GDM1 (cell line): ENCODE measurements at regions not wholly inside any gene's neighbourhood (a gene's known extent, or its start where the extent isn't known, plus 50 kb on each side); places are given as distances from the start of the nearest gene placed in this dataset.

Experiments used
- DNase-seq: peaks from one replicate; lab custom pipeline; 2025; lab: John Stamatoyannopoulos, UW

DNA sequence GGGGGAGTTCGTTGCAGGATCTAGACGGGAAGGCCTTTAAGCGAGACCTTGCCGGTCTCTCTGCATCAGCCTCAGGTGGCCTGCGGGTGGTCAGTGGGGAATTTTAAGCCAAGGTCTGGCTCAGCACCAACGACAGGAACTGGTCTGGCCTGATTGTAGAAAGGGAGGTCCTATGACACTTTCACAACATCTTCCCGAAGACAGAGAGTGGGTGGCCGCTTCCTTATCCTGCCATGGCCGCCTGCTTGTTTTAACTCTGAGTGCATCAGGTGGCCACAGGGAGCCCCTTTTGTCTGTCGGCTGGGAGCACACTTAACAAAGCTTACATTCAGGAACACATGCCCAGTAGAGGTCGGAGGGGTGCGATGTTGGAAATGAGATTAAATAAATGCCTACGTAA is 363.7 kb upstream of the MYT1L start:
- DNase-seq: no peak

DNA sequence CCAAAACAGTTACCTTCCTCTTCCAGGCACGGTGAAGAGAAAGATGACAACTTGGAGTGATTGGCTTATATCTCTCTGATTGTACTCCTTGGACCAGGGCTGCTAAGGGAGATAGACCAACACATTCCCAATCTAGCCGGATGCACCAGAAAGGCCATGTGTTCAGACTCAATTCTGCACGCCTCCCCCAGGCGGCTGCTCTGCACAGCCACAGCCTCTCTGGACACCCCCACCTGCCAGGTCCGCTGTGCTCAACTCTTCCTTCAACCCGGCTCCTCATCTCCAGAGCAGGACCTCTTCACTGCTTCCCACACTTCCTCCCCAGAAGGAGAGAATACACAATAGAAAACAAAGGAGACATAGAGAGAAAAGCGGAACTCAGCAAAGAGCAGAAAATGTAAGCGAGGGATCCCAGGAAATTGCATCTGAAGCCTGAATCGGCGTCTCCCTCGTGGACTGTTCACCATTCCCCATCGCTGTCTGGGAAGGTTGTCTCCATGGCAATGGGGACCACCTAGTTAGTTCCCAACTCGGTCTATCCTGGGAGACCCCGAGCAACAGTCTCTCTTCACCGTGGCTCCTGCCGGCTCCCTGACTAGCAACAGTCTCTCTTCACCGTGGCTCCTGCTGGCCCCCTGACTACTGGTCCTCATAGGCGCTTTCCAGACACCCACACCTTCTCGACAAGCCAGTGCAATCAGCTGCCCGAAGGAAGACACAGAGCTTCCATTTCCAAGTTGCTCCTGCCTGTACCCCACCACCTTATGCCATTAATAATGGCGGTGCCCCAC is 361.7 kb upstream of the MYT1L start:
- DNase-seq: no peak

DNA sequence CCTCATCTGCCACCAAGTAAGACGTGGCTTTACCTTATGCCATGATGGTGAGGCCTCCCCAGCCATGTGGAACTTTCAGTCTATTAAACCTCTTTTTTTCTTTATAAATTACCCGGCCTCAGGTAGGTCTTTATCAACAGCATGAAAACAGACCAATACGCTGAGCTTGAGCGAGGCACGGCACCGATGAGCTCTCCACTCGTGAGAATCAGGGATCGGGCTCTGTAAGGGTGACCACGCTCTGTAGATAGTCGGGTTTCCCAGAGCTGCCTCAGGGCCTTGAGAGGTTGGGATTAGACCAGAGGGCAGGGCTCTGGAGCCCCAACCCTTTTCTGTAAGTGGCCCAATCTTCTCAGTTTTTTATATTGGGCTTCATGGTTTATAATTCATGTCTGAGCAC is 360.3 kb upstream of the MYT1L start:
- DNase-seq: no peak

DNA sequence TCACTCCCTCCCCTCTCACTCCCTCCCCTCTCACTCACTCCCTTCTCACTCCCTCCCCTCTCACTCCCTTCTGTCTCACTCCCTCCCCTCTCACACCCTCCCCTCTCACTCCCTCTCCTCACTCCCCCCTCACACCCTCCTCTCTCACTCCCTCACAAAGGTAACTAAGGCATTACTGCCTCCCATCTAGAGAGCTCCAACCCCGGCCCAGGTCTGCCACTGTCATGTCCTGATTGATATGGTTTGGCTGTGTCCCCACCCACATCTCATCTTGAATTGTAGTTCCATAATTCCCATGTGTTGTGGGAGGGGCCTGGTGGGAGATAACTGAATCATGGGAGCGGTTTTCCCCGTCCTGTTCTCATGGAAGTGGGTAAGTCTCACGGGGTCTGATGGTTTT is 359.9 kb upstream of the MYT1L start:
- no peak for DNase-seq

DNA sequence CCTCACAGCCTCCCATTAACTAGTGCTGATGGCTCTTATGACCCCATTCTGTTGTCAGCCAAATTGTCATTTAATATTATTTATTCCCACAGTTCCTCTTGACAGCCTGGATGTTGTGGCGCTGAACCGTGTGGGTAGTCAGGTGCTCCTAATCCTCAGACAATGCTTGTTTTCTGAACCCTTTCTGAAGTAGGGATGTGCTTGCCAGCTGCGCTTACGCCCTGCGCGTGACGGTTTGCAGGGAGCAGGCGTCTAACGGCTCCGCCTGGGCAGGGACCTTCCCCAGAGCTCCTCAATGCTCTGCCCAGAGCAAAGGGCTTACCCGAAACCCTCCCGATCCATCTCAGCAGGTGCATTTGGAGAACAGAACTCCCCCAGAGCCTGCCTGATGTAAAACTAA is 358.2 kb upstream of the MYT1L start:
- no peak for DNase-seq

DNA sequence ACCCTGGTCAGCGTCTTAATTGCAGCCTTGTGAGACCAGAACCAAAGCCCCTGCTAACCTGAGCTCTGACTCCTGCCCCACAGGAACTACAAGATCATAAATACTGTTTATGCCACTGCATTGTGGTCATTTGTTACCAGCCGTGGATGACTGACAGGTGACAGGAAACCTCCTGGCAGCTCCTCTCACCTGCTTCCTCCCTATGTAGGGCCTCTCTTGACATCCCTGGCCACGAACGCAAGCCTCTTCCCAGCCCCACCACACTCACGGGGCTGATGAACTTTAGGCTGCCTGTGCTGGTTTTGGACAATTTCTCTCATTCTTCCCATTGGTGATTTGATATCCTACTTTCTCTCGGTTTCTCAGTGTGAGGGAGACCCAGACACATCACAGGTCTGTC is 357.2 kb upstream of the MYT1L start:
- DNase-seq: no peak

DNA sequence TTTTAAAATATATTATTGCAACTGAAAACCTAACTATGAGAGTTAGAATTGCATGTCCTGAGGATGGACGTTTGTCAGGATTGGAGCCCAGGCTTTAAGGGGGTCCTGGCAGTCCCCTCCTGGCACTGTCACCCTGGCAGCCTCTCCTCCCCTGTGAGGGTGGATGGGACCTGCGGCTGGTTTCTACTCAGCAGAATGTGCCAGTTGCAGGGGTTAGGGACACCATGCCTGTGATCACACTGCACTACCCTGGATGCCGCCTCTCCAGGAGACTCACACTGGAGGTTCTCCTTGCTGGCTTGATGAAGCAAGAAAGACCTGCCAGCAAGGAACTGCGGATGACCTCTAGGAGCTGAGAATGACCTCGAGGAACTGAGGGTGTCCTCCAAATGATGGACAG is 356.7 kb upstream of the MYT1L start:
- no peak for DNase-seq

DNA sequence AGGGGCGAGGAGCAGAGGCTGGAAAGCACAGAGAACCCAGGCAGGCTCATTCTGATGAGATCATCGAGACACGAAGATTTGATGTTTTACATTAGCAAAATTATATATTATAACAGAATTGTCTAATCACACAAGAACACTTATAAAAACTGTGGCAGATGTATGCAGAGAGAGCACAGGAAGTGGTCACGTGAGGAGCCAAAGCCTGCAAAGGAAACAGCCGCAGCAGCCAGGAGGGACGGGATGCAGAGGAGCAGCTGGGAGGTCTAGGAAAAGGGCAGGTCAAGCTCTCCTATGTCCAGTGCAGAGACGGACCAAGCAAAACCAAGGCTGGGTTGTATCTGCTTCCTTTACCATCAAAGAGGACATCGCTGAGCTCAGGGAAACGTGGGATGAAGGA is 355.1 kb upstream of the MYT1L start:
- no peak for DNase-seq

DNA sequence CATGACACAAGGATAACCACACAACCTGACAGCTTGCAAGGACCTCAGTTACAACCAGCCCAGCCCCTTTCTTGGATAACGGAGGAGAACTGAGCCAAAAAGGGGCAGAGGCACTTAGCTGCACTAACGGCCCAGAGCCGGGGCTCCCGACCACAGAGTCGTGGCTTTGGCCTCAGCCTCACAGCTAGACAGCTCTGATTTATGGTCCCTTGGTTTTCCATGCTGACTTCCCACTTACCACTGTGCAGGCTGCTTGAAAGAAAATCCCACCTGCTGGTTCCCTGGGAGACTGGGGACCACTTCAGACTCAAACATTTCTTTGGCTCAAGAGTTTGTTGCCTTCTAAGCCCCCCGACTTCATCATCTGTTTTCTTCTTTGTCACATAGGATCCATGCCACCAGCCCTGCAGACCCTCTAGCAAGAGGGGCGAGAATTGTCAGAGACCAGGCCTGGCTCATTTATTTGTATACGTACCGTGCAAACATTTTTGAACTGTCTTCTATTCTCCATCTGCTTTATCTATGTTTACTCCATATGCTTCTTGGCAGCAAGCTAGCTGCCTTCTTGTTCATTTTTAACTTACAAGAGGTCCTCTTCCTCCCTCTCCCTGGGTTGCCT is 352.6 kb upstream of the MYT1L start:
- DNase-seq: peak; percentile 63

DNA sequence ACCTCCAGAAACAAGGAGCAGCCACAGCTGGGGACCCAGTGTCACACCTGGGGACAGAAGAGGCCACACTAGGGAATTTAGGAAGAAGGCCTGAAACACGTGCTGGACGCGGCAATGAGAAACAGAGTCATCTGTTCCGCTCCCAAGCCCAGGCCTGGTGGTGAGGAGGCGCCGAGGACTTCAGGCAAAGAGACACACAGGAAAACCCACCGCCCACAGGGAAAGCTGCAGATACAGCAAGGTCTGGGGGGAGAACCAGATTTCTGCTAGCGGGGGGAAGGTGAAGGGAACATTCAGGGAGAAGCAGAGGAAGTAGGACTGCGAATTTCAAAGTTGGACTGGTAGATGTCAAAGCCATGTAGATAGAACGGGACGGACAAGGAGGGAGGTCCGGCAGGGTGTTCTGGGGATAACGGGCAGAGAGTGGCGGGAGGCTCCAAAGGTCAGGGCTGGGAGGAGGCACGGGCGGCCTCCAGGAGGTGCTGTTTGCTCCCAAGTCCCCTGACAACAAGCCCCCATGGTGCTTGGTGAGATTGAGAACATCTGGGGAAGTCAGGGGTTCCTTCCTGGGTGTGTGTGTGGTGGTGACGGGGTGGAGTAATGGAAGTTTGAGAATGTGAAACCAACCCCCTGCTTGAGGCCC is 351.7 kb upstream of the MYT1L start:
- no peak for DNase-seq

DNA sequence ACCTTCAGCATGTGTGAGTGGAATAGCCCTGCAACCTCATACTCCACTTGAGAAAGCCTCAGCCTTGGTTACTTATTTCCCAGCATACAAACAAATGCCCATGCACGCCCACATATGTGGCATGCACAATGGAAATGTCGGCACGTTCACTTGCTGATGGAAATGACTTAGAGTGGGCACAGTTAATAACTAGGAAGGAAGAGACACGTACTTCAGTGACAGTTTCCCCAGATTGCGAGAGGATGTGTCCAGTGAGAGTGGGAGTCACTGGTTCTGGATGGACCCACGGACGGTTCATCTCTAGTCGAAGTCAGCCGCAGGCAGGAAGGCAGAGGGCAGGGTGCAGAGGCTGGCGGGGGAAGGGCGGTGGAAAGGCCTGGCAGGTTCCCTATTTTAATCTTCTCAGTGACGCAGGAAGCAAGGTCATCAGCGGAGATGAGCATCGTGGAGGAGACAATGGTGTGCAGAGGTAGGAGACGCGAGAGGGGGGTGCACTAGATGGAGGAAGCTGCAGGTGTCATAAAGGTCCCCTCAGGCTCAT is 350.7 kb upstream of the MYT1L start:
- DNase-seq: peak; percentile 34

DNA sequence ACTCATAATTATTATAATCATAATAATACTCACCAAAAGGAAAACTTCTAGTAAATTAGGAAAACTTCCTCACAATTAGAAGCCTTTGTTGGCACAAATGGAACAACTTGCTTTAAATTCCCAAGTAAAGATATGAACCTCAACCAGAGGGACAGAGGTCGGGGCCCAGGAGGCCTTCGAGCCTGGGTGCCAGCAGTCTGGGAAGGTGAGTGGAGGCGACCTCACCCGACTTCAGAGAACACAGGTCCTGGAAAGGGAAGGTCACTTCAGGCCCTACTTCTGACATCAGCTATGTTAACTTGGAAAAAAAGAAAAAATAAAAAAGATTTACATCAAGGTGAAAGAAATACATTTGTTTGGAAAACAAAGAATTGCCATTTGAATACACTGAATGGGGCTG is 350.0 kb upstream of the MYT1L start:
- no peak for DNase-seq

DNA sequence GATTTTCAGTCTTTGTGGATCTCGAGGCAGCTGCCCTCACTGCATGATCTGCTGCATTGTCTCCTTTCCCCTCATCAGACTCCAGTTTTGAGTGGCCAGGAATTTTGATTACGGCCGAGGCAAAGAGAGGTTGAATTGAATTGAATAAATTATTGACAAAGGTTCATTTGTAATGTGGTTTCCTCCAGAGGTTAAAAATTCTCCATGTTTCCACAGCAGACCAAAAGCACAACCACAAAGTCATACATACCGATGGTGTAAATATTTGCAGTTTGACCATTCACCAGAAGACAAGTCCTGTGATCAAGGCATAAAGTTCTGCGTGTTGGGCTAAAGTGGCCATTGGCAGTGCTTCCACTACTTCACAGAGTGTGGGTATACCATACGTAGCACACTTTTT is 343.8 kb upstream of the MYT1L start:
- no peak for DNase-seq

DNA sequence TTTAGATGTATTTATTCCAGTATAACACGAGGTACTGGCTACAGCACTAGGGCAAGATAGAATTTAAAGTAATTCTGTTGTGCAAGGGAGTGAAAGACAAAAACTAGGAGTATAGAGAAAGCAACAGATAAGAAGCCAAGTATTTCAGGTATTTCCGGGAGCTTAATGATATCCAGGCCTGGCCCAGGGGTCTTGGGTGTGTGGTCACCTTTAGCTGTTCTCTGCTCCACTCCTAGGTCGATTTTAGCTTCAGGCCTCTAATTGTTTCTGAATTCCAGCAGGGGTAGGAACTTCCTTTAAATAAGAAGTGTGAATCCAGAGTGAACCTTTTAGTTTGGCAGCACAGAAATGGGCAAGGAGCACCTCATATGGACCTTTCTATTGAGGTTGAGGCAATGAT is 342.3 kb upstream of the MYT1L start:
- DNase-seq: no peak

DNA sequence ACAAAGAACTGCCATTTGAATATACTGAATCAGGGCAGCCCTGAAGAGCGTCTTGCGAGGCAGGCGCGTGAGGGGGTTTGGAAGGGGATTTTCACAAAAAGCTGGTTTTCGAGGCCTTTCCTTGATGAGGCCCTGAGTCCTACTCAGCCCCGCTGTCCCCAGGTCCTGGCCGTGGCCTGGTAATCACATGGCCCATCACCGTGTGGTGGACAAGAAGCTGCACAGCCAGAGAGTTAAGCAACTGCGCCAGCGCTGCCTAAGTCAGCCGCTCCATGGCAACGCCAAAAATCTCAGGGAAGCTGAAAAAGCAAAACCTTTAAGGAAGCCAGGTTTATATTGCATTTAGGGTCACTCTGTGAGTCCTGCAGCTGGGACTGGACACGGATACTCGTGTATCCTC is 341.2 kb upstream of the MYT1L start:
- no peak for DNase-seq

DNA sequence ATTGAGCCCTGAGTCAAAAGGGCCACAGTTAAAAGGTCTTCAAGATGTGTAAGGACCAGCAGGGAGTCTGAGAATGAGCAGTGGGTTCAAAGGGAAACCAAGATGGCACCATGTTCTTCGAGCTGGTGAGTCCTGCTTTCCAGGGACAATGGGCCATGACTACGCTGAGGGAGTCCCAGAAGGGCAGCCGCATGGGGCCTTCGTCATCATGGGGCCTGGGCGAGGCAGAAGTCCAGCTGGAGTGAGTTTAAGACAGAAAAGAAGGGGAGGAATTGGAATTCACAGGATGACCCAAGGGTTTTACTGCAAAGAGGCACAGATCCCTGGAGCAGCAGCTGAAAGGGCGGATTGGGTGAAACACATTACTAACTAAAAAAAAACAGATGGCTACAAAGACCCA is 340.8 kb upstream of the MYT1L start:
- no peak for DNase-seq

DNA sequence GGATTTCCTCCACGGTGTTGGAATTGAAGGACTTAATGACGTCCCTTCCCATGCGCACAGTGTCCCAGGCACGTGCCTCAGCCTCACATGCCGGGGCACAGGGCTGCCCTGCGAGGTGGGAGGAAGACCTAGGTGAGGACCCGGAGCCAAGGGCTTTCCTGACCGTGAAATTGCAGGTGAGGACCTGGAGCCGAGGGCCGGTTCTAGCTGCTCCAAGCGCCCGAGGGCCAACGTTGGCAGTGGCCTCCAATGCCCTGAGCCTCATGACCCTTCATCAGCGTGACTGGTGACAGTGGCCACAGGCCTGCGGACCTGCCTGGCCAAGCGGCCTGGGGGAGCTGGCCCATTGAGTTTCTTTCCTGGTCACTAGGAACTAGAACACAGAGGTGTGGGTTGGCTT is 338.2 kb upstream of the MYT1L start:
- no peak for DNase-seq

DNA sequence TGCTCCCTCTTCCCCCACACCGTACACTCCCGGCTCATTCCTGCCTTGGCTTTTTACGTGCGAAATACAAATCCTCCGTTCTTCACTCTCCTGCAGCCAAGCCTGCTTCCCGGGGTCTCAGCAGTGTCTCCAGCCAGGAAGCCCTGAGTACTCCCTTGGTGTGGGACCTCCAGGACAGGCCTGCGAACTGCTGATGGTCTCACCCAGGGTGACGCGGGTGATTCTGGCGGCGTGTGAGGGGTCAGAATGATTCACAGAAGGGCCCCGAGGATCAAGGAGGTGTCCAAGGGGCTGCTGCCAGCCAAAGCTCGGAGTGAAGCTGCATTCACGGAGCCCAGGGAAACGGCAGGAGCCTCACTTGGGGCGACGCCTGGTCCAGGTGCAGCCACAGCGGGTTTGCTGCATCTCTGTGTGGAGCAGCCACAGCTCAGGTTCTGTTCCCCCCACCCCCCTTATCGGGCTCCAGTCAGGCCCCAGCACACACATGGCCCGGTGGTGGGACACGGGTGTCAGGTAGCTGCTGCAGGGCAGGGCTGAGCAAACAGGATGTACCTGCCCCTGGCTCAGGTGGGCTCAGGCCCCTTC is 337.7 kb upstream of the MYT1L start:
- DNase-seq: no peak

DNA sequence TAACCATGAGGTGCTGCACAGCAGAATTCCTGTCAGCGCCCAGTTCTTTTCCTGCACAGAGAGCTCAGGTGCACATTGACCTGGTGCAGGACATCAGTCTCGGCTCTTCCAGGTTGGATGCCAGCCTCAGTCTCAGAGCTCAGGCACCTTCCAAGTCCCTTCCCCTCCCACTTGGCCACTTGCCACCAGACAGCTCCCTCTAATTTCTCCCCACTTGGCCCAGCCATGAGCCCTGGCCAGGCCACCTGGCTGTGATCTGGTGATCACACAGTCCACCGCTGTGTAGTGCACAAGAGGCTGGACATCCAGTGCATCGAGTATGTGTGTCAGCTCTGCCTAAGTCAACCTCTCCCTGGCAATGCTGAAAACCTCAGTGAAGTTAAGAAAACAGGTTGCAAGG is 336.6 kb upstream of the MYT1L start:
- no peak for DNase-seq

DNA sequence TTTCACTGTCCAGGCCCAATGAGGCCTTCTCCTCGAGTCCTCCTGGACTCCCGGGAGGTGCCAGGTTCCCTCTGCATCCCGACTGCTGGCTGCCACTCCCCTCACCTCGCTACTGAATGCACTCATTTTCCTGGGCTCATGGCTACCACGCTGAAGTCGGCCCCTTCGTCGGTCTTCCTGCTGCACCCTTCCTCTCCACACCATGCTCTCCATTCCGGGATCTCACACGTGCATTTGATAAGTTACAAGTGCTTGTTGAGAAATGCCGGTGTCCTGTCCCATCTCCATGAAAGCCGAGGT is 334.7 kb upstream of the MYT1L start:
- no peak for DNase-seq

DNA sequence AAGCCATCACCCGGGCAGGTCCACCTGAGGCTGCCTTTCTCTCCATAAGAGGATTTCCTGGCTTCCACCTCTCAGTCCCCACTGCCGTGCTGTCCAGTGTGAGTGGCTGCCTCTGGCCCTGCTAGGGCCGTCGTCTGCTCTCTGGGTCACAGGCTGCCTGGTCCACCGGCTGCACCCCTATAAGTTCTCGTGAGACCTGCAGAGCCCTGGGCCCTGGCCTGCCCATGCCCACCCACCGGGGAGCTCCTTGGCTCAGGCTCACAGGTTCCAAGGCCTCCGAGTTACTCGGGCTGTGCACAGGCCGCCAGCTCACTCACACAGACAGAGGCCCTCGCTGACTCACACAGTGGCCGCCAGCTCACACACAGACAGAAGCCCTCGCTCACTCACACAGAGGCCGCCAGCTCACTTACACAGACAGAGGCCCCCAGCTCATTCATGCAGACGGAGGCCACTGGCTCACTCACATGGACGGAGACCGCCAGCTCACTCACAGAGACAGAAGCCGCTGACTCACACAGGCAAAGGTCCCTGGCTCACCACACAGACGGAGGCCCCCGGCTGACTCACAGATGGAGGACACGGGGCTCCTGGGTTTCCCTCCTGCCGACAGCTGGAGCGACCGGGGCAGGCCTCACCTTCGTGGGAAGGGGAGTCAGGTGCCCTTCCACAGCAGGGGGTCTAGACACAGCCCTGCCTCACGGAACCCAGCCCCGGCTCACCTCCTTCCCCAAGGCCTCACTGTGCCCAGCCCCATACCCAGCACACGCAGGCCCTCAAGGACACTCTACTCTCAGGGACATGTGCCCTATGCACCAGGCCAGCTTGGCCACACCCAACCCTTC is 334.1 kb upstream of the MYT1L start:
- no peak for DNase-seq

DNA sequence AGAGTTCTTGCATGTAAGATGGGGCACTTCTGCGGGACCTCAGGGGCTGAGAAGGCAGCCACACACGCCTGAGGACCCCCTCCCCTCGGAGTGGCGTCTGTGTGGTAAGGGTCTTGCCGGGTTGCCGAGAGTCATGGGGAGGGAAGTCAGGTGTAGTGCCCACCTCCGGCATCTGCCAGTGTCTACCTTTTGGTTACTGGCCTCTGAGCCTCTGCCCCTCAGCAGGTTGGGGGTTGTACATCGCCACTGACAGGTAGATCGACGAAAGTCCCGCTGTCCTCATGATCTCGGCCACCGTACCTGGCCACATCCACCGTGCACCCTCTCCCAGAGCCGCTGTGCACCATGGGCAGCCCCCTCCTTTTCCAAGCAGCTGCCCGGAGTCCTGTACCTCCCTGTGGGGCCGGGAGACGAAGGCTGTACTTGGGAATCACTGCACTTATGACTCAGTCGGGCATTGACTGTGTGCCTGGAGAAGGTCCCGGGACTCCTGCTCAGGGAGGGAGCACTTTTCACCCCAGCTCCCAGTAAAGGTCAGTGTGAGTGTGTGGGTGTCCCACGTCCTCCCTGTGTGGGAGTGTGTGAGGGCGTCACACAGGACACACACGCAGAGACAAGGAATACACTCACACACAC is 332.4 kb upstream of the MYT1L start:
- DNase-seq: no peak
